Activated T-cell treated with anti-CD3 and anti-CD28 coated beads for 4 hours (primary cell): ENCODE measurements at regions not wholly inside any gene's neighbourhood (a gene's known extent, or its start where the extent isn't known, plus 50 kb on each side); places are given as distances from the start of the nearest gene placed in this dataset.

Source experiments
- DNase-seq: peaks from one replicate; pipeline ENCODE4 v3.0.0-alpha.2; 2020

DNA sequence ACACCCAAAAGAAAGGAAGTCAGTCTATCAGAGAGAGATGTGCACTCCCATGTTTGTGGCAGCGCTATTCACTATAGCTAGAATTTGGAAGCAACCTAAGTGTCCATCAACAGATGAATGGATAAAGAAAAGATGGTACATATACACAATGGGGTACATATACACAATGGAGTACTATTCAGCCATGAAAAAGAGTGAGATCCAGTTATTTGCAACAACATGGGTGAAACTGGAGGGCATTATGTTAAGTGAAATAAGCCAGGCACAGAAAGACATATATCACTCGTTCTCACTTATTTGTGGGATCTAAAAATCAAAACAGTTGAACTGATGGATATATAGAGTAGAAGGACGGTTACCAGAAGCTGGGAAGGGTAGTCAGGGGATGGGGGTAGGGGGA lies 99.9 kb upstream of the ZNF516 start:
- no peak for DNase-seq

DNA sequence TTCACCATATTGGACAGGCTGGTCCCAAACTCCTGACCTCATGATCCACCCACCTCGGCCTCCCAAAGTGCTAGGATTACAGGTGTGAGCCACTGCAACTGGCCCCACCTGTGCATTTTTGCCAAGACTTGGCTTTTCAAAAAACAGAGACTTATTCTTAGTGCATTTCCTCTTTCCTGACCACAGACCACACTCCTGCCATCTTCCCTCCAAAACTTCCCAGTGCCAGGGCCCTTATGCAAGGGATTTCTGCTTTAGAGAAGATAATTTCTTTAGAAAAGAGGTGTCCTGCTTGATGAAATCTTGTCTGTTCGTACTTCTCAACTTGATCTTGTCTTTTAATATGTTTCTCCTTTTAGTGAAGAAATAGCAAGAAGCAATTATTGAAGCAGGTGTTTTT lies 98.8 kb upstream of the ZNF516 start:
- no peak for DNase-seq

GRCh38 chr18:76592981-76593381 lies 97.9 kb upstream of the ZNF516 start:
- DNase-seq, result no peak

DNA sequence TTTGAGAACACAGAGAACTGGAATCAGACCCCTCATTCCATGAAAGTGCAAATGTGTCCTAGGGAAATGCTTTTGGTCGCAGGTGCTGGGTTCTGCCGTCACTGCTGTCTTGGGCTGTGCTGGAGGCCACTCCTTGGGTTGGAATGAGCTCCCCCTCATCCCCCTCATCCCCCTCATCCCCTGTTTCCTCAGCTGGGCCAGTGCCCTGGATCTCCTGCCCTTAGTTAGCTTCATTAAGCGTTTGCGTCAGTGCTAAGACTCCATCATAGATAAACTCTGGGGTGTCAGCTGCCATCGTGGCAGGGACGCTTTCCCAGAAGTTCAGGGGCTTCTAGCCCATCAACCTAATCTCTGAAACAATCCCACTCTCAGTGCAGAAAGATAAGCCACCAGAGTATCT lies 97.1 kb upstream of the ZNF516 start:
- DNase-seq, result no peak

DNA sequence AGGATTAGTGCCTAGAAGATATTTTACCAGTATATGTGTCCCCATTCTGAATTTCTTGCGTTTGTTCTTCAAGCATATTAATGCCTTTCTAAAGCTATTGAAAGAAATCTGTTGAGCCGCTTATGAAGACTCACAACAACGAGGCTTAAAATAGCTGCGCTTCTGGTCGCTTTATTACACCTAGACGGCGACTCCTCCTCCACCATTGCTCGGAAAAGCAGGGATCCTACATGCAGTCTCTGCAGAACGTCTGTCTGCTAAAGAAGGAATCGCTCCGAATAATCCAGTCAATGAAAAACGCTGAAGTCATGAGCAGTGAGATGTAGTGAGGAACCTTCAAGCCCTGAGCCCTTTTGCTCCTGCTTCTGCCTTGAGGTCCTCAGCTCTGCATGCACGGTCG lies 94.8 kb upstream of the ZNF516 start:
- DNase-seq, result no peak

DNA sequence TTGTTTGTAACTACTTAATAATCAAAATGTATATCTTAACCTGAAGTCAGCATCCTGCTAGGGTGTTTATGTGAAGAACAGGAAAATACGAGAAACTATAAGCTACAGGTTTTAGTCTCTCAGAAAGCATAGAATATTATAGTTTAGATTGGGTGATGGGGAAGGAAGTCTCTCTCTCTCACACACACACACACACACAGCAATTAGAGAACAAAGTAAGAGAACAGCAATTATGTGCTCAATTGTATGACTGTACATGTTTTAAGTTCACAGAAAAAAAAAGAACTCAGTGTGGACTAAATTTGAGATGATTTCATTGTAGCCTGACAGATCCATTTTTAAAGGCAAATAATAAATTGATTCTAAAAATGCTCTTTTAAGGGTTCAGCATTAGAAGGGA lies 94.3 kb upstream of the ZNF516 start:
- no peak for DNase-seq

DNA sequence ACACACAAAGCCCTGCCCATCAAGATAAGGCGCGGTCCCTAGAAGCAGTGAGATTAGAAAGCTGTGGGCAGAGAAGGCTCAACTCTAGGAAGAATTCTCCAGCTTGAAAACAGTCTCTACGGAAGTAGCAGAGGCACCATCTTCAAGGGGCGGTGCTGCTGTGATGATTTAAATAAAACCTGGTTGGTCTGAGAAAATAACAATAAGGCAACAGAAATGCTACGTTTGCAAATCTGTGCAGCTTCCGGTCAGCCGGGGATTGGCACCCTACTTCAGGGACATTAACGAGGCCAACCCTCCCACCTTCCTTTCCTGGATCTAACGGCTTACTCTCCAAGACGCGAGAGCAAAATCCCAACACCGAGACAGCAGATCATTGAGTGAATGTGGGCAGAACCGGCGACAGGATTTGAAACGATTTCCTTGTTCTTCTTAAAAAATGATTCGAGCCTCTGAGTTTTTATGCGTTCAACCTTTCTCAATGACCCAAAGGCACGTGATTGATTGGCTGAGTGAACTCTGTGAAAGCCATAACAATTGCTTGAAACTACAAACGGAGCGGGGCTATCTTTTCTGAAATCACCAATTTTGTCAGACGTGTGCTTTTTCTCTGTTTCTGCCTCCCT lies 93.7 kb upstream of the ZNF516 start:
- no peak for DNase-seq

- DNase-seq, result no peak
Measured at GRCh38 chr18:76587879-76588271, 92.8 kb upstream of the ZNF516 start.

- no peak for DNase-seq
Measured at GRCh38 chr18:76587147-76587878, 92.3 kb upstream of the ZNF516 start.

- DNase-seq, result no peak
Measured at GRCh38 chr18:76584414-76585310, 89.6 kb upstream of the ZNF516 start.

DNA sequence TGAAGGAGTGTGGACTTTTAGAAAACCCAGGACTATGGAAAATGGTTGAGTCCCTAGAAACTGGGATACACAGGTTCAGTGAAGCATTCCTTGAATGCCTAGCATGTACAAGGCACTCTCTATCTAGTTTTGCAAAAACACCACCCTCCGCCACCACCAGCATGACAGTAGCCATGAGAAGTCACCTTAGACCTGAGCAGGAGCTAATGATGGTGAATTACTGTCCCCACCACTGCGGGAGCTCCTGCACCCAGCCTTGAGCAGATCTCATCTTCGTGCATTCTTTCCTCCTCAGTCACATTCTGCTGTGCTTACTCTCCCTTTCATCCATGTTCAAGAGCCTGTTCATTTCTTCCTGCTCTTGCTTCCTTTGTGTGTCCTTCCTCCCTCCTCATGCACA lies 86.2 kb upstream of the ZNF516 start:
- no peak for DNase-seq

DNA sequence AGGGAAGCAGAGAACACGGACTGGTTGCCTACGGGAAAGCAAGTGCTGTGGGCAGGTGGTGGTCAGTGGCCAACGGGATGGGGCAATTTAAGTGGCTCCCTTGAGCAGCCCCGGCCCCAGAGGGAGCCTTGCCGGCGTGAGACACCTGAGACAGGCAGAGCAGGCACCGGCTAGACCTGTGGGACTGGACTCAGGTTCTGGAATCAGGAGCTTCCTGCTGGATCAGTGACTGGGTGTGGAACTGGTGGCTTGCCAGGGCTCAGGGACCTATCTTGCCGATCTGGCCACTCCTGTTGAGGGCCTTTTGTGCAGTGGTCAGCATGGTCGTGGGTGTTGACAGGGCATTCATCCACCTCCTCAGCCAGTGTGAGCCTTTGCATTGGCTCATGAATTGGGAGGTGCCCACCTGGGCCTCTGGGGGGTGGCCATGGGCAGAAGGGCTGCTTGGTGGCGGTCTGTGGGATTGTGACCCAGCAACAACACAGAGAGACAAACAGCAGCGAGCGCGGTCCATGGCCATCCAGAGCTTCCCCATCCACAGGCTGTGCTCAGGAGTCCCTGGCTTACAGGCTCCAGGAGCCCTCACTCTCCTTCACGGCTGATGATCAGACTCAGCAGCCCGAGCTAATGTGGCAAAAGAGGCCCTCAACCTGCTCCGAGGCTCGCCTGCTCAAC lies 85.4 kb upstream of the ZNF516 start:
- DNase-seq, result no peak

DNA sequence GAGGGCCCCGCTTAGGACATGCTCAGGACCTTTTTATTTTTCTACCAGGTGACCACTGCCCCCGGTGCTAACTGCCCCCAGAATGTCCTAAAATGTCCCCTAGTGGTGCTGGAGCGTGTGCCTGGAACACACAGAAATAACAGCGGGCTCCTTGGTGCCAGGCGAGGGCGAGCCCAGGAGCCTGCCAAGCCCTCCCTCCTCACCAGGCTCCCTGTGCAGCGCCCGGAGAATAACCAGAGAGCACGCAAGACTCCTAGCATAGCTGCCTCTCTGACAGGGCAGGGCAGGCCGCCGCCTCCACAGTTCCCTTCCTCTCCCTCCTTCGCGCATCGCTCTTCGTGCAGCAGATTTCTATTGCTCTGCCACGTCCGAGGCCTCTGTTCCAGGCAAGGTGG lies 84.3 kb upstream of the ZNF516 start:
- DNase-seq, result no peak

DNA sequence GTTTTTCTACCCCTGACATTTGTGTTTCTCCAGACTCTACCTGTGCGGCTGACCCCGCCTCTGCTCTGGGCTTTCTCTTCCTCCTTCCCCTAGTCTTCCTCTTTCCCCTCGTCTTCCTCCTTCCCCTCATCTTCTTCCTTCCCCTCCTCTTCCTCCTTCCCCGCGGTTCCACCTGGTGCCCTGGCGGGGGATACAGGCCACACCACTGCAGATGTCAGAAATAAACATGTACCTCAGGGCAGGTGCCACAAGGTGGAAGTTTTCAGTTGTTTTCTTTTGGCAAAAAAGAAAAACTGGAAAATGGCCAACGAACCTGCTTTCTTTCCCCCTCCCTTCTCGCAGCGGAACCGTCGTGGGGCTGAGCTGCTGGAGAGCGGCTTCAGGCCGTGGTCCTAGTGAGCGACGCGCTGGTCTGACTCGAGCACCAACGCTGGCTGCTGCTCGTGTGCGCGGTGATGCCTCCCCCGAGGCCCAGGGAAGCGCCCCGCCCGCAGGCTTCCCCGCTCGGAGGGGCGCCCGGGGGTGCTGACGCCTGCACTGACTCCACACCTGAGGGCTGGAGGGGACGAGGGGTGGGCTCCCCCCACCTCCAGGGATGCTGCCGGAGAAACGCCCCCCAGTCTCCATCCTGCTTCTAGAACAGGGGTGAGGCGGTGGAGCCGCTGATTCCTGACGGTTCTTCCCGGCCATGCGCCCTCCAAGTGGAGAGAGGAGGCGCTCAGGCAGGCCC lies 83.7 kb upstream of the ZNF516 start:
- no peak for DNase-seq

DNA sequence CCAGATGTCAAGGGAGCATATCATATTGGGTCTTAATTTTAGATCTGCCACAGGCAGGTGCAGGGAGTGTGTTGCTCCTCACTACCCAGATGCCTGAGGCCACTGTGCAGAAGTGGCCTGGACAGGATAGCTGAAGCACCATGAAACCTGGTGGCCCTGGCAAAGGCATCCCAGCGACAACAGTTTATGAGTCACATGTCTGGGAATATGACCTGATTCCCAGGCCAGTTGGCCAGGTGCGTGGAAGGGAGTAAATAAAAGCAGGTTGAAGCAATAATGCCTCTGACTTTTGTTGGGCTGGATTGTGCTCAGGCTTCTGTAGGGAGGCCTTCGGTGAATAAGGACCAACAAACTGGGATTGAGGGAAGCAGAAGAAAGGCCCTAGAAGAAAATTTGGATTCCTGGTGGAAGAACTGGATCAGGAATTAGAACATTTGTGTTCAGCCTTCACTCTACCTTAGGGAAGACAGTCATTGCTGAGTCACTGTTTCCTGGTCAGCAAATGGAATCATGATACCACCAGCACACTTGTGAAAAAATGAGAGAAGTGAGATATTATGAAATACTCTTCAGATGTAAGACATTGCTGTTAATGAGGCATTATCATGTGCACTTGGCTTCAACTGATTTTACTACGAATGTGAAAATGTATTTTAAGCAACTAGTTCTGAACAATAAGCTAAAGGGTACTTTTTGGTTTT lies 78.4 kb upstream of the ZNF516 start:
- DNase-seq, result no peak

DNA sequence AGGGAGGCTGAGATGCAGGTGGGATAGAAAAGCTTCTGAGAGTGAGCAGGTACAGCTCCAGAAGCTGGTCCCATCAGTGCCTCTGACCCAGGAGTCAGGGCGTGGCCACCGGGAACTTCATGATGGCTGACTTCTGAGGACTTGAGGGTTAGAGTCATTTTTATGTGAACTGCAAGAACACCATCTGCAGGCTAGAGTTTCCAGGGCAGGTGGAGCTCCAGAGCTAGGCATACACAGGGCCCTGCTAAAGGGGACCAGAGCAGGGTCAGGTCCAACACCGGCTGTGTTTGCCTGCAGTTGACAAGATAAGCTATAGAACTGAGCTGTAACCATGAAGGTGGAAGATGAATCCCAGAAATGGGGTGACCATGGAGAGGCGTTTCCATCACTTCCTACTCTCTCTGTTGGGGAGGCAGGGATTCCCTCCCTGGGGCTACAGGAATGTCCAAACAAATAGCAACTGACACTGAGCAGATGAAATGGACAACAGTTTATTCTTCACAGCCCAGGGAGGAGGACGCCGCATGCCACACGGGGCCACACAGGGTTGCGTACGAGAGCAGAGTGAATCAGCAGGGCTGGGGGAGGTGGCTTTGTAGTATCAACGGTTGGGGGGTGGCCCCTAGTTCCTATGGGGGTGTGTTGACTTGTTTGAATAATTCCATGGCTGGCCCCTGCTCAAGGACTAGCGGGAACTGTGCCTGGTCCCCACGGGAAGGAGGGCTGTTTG lies 77.6 kb upstream of the ZNF516 start:
- no peak for DNase-seq

- no peak for DNase-seq
Measured at GRCh38 chr18:76571689-76572088, 76.6 kb upstream of the ZNF516 start.

- DNase-seq, result no peak
Measured at GRCh38 chr18:76570856-76571255, 75.8 kb upstream of the ZNF516 start.

- no peak for DNase-seq
Measured at GRCh38 chr18:76569644-76570419, 74.8 kb upstream of the ZNF516 start.

- DNase-seq, result no peak
Measured at GRCh38 chr18:76568731-76569130, 73.7 kb upstream of the ZNF516 start.
